ENCODE measurements at regions not wholly inside any gene's neighbourhood (a gene's known extent, or its start where the extent isn't known, plus 50 kb on each side); places are given as distances from the start of the nearest gene placed in this dataset.

DNA sequence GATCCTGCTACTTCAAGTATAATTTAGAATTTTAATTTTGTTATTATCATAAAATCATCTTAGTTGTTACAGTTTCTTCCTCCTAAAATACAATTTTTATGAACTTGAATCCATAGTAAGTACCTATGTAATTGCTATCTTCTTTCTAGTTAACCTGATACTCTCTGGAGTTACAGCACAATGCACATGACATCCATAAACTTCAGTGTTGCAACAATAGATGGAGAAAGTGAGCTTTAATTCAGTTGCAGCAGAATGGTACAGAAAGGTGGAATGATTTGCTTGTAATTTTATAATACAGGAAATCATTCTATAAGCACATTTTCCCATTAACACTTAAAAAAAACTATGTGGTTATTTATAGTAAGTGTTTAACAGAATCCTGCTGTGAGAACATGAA is 372.0 kb downstream of the CDH9 start:
- no peaks in the 10 kb centered on the region for H3K27me3 ChIP-seq (replicated peaks; ENCODE audit: insufficient read depth)
- H3K36me3 ChIP-seq, result no peaks in the 10 kb centered on the region
- H3K9me3 ChIP-seq, result no peaks in the 10 kb centered on the region
- intact Hi-C loops (cut with DNase I), result no loop called here
- no peak for DNase-seq (ENCODE audit: low spot score)
- H3K4me1 ChIP-seq (replicated peaks), result no peaks in the 10 kb centered on the region
- TF ChIP-seq POLR2AphosphoS5 (IDR thresholded peaks at IDR 0.05) (no peak), POLR2A (IDR thresholded peaks at IDR 0.05) (no peak)
- TF ChIP-seq, protein P1, sequence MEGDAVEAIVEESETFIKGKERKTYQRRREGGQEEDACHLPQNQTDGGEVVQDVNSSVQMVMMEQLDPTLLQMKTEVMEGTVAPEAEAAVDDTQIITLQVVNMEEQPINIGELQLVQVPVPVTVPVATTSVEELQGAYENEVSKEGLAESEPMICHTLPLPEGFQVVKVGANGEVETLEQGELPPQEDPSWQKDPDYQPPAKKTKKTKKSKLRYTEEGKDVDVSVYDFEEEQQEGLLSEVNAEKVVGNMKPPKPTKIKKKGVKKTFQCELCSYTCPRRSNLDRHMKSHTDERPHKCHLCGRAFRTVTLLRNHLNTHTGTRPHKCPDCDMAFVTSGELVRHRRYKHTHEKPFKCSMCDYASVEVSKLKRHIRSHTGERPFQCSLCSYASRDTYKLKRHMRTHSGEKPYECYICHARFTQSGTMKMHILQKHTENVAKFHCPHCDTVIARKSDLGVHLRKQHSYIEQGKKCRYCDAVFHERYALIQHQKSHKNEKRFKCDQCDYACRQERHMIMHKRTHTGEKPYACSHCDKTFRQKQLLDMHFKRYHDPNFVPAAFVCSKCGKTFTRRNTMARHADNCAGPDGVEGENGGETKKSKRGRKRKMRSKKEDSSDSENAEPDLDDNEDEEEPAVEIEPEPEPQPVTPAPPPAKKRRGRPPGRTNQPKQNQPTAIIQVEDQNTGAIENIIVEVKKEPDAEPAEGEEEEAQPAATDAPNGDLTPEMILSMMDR (IDR thresholded peaks at IDR 0.05), result no peak
- H3K27ac ChIP-seq, result no peak overlapping the region
- no peak overlapping the region for H3K4me3 ChIP-seq

DNA sequence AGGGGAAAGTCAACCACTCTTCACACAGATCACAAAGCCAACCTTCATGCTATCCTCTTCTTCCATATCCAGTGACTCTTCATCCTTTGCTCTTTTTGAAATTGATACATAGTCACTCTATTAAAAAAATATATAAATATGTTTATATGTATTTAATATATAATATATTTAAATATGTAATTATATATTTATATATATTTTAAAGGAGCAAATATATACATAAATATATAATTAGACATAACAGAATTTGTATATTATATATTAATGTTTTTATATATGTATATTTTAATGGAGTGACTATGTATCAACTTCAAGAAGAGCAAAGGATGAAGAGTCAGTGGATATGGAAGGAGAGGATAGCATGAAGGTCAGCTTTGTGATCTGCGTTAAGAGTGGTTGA is 374.9 kb downstream of the CDH9 start:
- WGBS, result 83% methylated on average over 1 of the region's 1 CpG
- intact Hi-C loops (cut with DNase I), result no loop called here
- TF ChIP-seq, protein P1 (IDR thresholded peaks at IDR 0.05), result no peak
- no peak for TF ChIP-seq POLR2AphosphoS5 (IDR thresholded peaks at IDR 0.05)
- no peak for TF ChIP-seq POLR2A (IDR thresholded peaks at IDR 0.05)
- no peak overlapping the region for H3K4me3 ChIP-seq
- no peaks in the 10 kb centered on the region for H3K36me3 ChIP-seq
- H3K27ac ChIP-seq, result no peak overlapping the region
- no peak for DNase-seq (ENCODE audit: low spot score)
- no peaks in the 10 kb centered on the region for H3K27me3 ChIP-seq (replicated peaks; ENCODE audit: insufficient read depth)
- H3K4me1 ChIP-seq (replicated peaks), result no peaks in the 10 kb centered on the region
- no peaks in the 10 kb centered on the region for H3K9me3 ChIP-seq

DNA sequence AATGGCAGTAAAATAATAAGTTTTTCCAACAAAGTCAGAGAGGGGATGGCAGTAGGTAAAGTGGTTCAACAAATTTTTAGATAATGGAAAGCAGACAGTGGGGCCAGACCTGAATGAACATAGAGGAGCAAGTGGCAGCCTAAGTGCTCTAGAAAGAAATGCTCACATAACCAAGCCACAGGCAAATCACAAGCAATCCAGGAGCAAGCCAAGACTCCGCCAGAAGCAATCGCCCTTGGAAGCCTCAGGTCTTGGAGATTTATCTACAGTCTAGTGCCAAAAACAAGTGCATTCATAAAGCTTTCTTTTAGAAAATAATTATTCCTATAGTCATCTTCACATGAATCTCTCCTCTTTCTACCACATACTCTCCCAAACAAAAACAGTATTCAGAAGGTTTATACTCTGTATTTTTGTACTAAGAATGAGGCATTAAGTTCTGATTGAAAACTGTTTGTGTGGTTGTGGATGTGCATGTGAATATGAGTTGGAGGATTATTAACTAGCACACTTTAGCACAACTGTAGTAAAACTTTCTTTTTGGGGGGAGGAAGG is 375.5 kb downstream of the CDH9 start:
- Histone ChIP-seq H3K36me3 (no peaks in the 10 kb centered on the region), H3K9me3 (no peaks in the 10 kb centered on the region), H3K27me3 (replicated peaks; ENCODE audit: insufficient read depth) (no peaks in the 10 kb centered on the region), H3K27ac (no peak overlapping the region), H3K4me3 (no peak overlapping the region), H3K4me1 (replicated peaks) (no peaks in the 10 kb centered on the region)
- no peak for TF ChIP-seq POLR2AphosphoS5 (IDR thresholded peaks at IDR 0.05)
- no peak for TF ChIP-seq POLR2A (IDR thresholded peaks at IDR 0.05)
- TF ChIP-seq, protein P1 (IDR thresholded peaks at IDR 0.05), result no peak
- 62% methylated on average over 2 of the region's 2 CpGs for WGBS
- intact Hi-C loops (cut with DNase I), result no loop called here
- no peak for DNase-seq (ENCODE audit: low spot score)

DNA sequence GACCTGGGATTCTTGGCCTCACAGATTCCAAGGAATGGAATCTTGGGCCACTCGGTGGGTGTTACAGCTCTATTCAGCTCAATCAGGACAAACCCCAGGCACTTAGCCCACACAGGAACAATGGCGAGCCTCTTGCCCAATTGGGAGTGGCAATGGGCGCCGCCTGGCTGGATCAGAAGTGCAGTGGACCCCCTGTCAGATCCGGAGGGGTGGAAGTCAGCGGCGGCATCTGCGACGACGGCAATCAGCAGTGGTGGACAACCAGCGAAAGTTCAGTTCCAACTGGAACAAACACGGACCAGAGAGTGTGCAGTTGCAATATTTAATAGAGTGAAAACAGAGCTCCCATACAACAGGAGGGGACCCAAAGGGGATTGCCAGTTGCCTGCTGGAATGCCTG is 378.3 kb downstream of the CDH9 start:
- Histone ChIP-seq H3K4me3 (no peak overlapping the region), H3K27me3 (replicated peaks; ENCODE audit: insufficient read depth) (no peaks in the 10 kb centered on the region), H3K4me1 (replicated peaks) (no peaks in the 10 kb centered on the region), H3K27ac (no peak overlapping the region), H3K9me3 (no peaks in the 10 kb centered on the region), H3K36me3 (no peaks in the 10 kb centered on the region)
- intact Hi-C loops (cut with DNase I), result no loop called here
- DNase-seq (ENCODE audit: low spot score), result no peak
- WGBS, result 94% methylated on average over 12 of the region's 12 CpGs
- TF ChIP-seq POLR2AphosphoS5 (IDR thresholded peaks at IDR 0.05), result no peak
- TF ChIP-seq, protein P1 (IDR thresholded peaks at IDR 0.05), result no peak
- no peak for TF ChIP-seq POLR2A (IDR thresholded peaks at IDR 0.05)

DNA sequence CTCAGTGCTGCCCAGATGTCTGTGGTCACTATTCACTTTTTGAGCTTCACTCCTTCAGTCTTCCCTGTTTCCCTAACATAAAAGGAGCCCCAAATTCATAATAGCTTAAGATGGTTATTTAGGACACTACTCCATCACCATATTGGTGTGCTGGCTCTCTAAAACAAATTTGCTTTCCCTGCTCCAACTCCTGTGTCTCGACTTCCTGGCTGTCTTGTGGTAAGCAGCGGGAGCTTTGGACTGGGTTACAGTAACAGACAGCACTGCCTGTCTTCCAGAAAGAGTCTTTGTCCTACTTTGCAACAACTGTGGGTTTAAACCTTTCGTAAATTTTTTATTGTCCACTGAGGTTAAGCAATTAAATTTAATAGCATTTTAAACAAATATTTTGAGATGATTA is 389.4 kb downstream of the CDH9 start:
- 9% methylated on average over 3 of the region's 3 CpGs for WGBS
- H3K9me3 ChIP-seq, result no peaks in the 10 kb centered on the region
- H3K4me3 ChIP-seq, result no peak overlapping the region
- peaks cover 10% of the 10 kb centered on the region for H3K4me1 ChIP-seq (replicated peaks)
- H3K27ac ChIP-seq, result no peak overlapping the region
- no peaks in the 10 kb centered on the region for H3K36me3 ChIP-seq
- intact Hi-C loops (cut with DNase I), result no loop called here
- TF ChIP-seq POLR2AphosphoS5 (IDR thresholded peaks at IDR 0.05), result peak; percentile 11
- TF ChIP-seq, protein P1 (IDR thresholded peaks at IDR 0.05), result no peak
- TF ChIP-seq POLR2A (IDR thresholded peaks at IDR 0.05), result no peak
- H3K27me3 ChIP-seq (replicated peaks; ENCODE audit: insufficient read depth), result no peaks in the 10 kb centered on the region
- DNase-seq (ENCODE audit: low spot score), result peak; percentile 27

Measured in prostate gland (tissue), 2 donors.